ENCODE measurements at regions not wholly inside any gene's neighbourhood (a gene's known extent, or its start where the extent isn't known, plus 50 kb on each side); places are given as distances from the start of the nearest gene placed in this dataset.

- no peak for TF ChIP-seq POLR2A (IDR thresholded peaks at IDR 0.05)
- no peak for TF ChIP-seq CTCF (IDR thresholded peaks at IDR 0.05)
These were observed 268.6 kb downstream of the MRTFB start for GRCh38 chr16:14339694-14340093.

All from tibial nerve (tissue), 3 donors.